NCI-H774 (cell line): ENCODE measurements at regions not wholly inside any gene's neighbourhood (a gene's known extent, or its start where the extent isn't known, plus 50 kb on each side); places are given as distances from the start of the nearest gene placed in this dataset.

Source experiments
- DNase-seq: peaks from one replicate; lab custom pipeline; 2025; lab: John Stamatoyannopoulos, UW

GRCh38 chr9:88734527-88734926, 199.5 kb downstream of the NXNL2 start:
- no peak for DNase-seq

GRCh38 chr9:88736136-88736637, 201.2 kb downstream of the NXNL2 start:
- DNase-seq, result no peak

GRCh38 chr9:88737031-88737430, 202.1 kb downstream of the NXNL2 start:
- no peak for DNase-seq

GRCh38 chr9:88737876-88738275, 202.9 kb downstream of the NXNL2 start:
- DNase-seq, result no peak

- no peak for DNase-seq
Observed at GRCh38 chr9:88738709-88739108, 203.7 kb downstream of the NXNL2 start.

GRCh38 chr9:88739373-88739772, 204.4 kb downstream of the NXNL2 start:
- DNase-seq, result no peak

GRCh38 chr9:88740844-88741243, 205.9 kb downstream of the NXNL2 start:
- no peak for DNase-seq

GRCh38 chr9:88741335-88741734, 206.4 kb downstream of the NXNL2 start:
- DNase-seq, result no peak

- no peak for DNase-seq
Observed at GRCh38 chr9:88742483-88742882, 207.5 kb downstream of the NXNL2 start.

GRCh38 chr9:88742905-88743304, 207.9 kb downstream of the NXNL2 start:
- no peak for DNase-seq

GRCh38 chr9:88745276-88746001, 210.5 kb downstream of the NXNL2 start:
- DNase-seq, result no peak

- DNase-seq, result no peak
Observed at GRCh38 chr9:88746029-88746742, 211.2 kb downstream of the NXNL2 start.

GRCh38 chr9:88746743-88747398, 211.9 kb downstream of the NXNL2 start:
- no peak for DNase-seq

- DNase-seq, result no peak
Observed at GRCh38 chr9:88747768-88748167, 212.8 kb downstream of the NXNL2 start.

- DNase-seq, result no peak
Observed at GRCh38 chr9:88748566-88749261, 213.7 kb downstream of the NXNL2 start.

GRCh38 chr9:88749420-88749819, 214.4 kb downstream of the NXNL2 start:
- DNase-seq, result no peak

- DNase-seq, result no peak
Observed at GRCh38 chr9:88750832-88751360, 215.9 kb downstream of the NXNL2 start.

GRCh38 chr9:88751781-88752180, 216.8 kb downstream of the NXNL2 start:
- no peak for DNase-seq

GRCh38 chr9:88753691-88754367, 218.9 kb downstream of the NXNL2 start:
- no peak for DNase-seq

- DNase-seq, result no peak
Observed at GRCh38 chr9:88754452-88754851, 219.5 kb downstream of the NXNL2 start.

GRCh38 chr9:88754886-88755285, 219.9 kb downstream of the NXNL2 start:
- DNase-seq, result no peak
